Endothelial cell of umbilical vein (primary cell): ENCODE measurements at regions not wholly inside any gene's neighbourhood (a gene's known extent, or its start where the extent isn't known, plus 50 kb on each side); places are given as distances from the start of the nearest gene placed in this dataset.

Source experiments
- BruUV-seq: library from RNA; stranded (reverse); fragments of 400-500 nt; replicated peaks from 2 replicates; lab custom pipeline; 2021; lab: Mats Ljungman, UMichigan
- CTCF ChIA-PET: fragments of 300-600, 350-600 bp; sonication (Branson Sonifier 250); formaldehyde crosslinking; loops from one replicate; lab custom pipeline; 2021; ENCODE audit warnings: antibody characterized with exemption, inconsistent platforms; lab: Charles Lee
- POLR2A ChIA-PET: fragments of 300-600, 350-600 bp; sonication (Branson Sonifier 250); formaldehyde crosslinking; loops from one replicate; lab custom pipeline; 2021; ENCODE audit warnings: antibody characterized with exemption, inconsistent platforms; lab: Charles Lee
- DNase-seq: peaks from one replicate; pipeline ENCODE4 v3.0.0-alpha.2; 2011; ENCODE audit warnings: low read depth, low spot score
- FAIRE-seq: peaks from 2 replicates; lab custom pipeline; 2011; peaks lifted over from hg19 to GRCh38; lab: Jason Lieb, UNC
- H2AFZ ChIP-seq: 2 replicates; pipeline ENCODE4 v1.6.0; 2012; ENCODE audit warnings: low read depth, low read length, control low read depth, inconsistent platforms
- H3K27ac ChIP-seq: 2 replicates; pipeline ENCODE4 v1.5.1; 2011; ENCODE audit warnings: low read depth, mild to moderate bottlenecking, control low read depth, low read length, moderate library complexity; ENCODE audit not compliant: insufficient read depth
- H3K27me3 ChIP-seq, 2 experiments: 2 replicates each; pipeline versions ENCODE4 v1.6.0 to v1.6.1; 2011; ENCODE audit warnings: low read length in 2 of 2, mixed read lengths in 1 of 2; ENCODE audit not compliant: control insufficient read depth in 2 of 2, insufficient read depth in 2 of 2
- H3K36me3 ChIP-seq, 2 experiments: 2 replicates in 1 of 2; 3 replicates in 1 of 2; pipeline ENCODE4 v1.5.1; 2011; ENCODE audit warnings: low read length in 2 of 2, mild to moderate bottlenecking in 1 of 2, moderate library complexity in 1 of 2; ENCODE audit not compliant: control insufficient read depth in 2 of 2, insufficient read depth in 2 of 2; ENCODE audit errors: extremely low read depth in 1 of 2
- H3K4me1 ChIP-seq: 3 replicates; pipeline ENCODE4 v1.5.1; 2011; ENCODE audit warnings: mild to moderate bottlenecking, low read length; ENCODE audit not compliant: control insufficient read depth, insufficient read depth; ENCODE audit errors: extremely low read depth
- H3K4me2 ChIP-seq: 2 replicates; pipeline ENCODE4 v1.6.1; 2011; ENCODE audit warnings: low read length, control low read depth, mixed read lengths; ENCODE audit not compliant: insufficient read depth
- H3K4me3 ChIP-seq, 3 experiments: fragments of 200-600 bp in 1 of 3; sonication (generic), shearing (Covaris generic) in 1 of 3; replicated peaks in 1 of 3; 2 replicates each; pipeline ENCODE4 v1.5.1; 2011 to 2016; ENCODE audit warnings: control low read depth in 3 of 3, low read length in 3 of 3, mild to moderate bottlenecking in 2 of 3, inconsistent platforms in 1 of 3, low read depth in 1 of 3, moderate library complexity in 1 of 3; ENCODE audit not compliant: insufficient read depth in 1 of 3
- H3K79me2 ChIP-seq: 2 replicates; pipeline ENCODE4 v1.6.0; 2012; ENCODE audit warnings: low read length, inconsistent platforms; ENCODE audit not compliant: control insufficient read depth, insufficient read depth
- H3K9ac ChIP-seq: replicated peaks from 2 replicates; pipeline ENCODE3; 2011; ENCODE audit warnings: low read length, control low read depth; ENCODE audit not compliant: insufficient read depth; ENCODE audit errors: extremely low read depth
- H3K9me1 ChIP-seq: replicated peaks from 3 replicates; pipeline ENCODE4 v1.6.0; 2011; ENCODE audit warnings: mild to moderate bottlenecking, low read length; ENCODE audit not compliant: control insufficient read depth, insufficient read depth; ENCODE audit errors: extremely low read depth
- H3K9me3 ChIP-seq: replicated peaks from 2 replicates; pipeline ENCODE4 v1.5.1; 2012; ENCODE audit warnings: low read length, inconsistent platforms; ENCODE audit not compliant: control insufficient read depth, insufficient read depth
- H4K20me1 ChIP-seq: replicated peaks from 2 replicates; pipeline ENCODE3; 2011; ENCODE audit warnings: mild to moderate bottlenecking, low read length; ENCODE audit not compliant: control insufficient read depth, insufficient read depth; ENCODE audit errors: extremely low read depth
- CTCF ChIP-seq, 2 donors: IDR thresholded peaks; 1 replicate in 1 of 2; 2 replicates in 1 of 2; pipeline ENCODE4 v1.5.1; 2011; ENCODE audit warnings: low read length in 2 of 2, mild to moderate bottlenecking in 2 of 2, moderate library complexity in 2 of 2, control low read depth in 1 of 2, inconsistent platforms in 1 of 2, low read depth in 1 of 2; ENCODE audit not compliant: insufficient read depth in 1 of 2; ENCODE audit errors: extremely low read depth in 1 of 2
- EZH2 ChIP-seq: IDR thresholded peaks from 2 replicates; pipeline ENCODE4 v1.6.1; 2012; ENCODE audit warnings: borderline replicate concordance, low read depth, mild to moderate bottlenecking, moderate library complexity, low read length, inconsistent platforms; ENCODE audit not compliant: severe bottlenecking
- FOS ChIP-seq: IDR thresholded peaks from 2 replicates; pipeline ENCODE4 v1.6.1; 2011; ENCODE audit warnings: mild to moderate bottlenecking, low read length, moderate library complexity, borderline replicate concordance; ENCODE audit not compliant: insufficient read depth
- GATA2 ChIP-seq: IDR thresholded peaks from 2 replicates; pipeline ENCODE4 v1.7.0; 2011; ENCODE audit warnings: low read depth, mild to moderate bottlenecking, moderate library complexity, mixed read lengths, low read length; ENCODE audit not compliant: insufficient read length, insufficient read depth
- JUN ChIP-seq: IDR thresholded peaks from 2 replicates; pipeline ENCODE4 v1.6.1; 2011; ENCODE audit warnings: borderline replicate concordance, low read depth; ENCODE audit not compliant: insufficient read length, insufficient read depth
- MYC ChIP-seq: IDR thresholded peaks from one replicate; pipeline ENCODE4 v1.6.1; 2011; ENCODE audit warnings: mild to moderate bottlenecking, low read depth, low read length
- POLR2A ChIP-seq: IDR thresholded peaks from 2 replicates; pipeline ENCODE4 v1.6.1; 2012; ENCODE audit warnings: low read depth, mild to moderate bottlenecking, control low read depth, low read length
- POLR2AphosphoS5 ChIP-seq: IDR thresholded peaks from 2 replicates; pipeline ENCODE4 v1.6.1; 2012; ENCODE audit warnings: low read depth, mild to moderate bottlenecking, control low read depth, low read length, moderate library complexity; ENCODE audit not compliant: insufficient read depth
- dilution Hi-C: fragments of 300-500 bp; cut with MboI; formaldehyde crosslinking; loops from one replicate; pipeline ENCODE4 v1.15.0; 2019; ENCODE audit warnings: low sequenced_read_pairs; ENCODE audit not compliant: extremely low pct_ligation_motif_present
- intact Hi-C: fragments of 100-400 bp; cut with micrococcal nuclease; formaldehyde crosslinking; loops from one replicate; pipeline ENCODE4 v1.10.0; 2022

- ChIA-PET POLR2A (no interaction called here), CTCF (no interaction called here)
- no peak overlapping the region for H3K9ac ChIP-seq
- no peak overlapping the region for H3K27ac ChIP-seq
- no peak overlapping the region for H2AFZ ChIP-seq
- H3K27me3 ChIP-seq = peaks cover 9 to 19% of the 10 kb centered on the region in 2 experiments
- no peaks in the 10 kb centered on the region for H3K36me3 ChIP-seq
- no peak for TF ChIP-seq JUN
- TF ChIP-seq POLR2AphosphoS5 = no peak
- TF ChIP-seq CTCF (IDR thresholded peaks at IDR 0.05; ENCODE audit: extremely low read depth in 1 of 2, insufficient read depth in 1 of 2, low read depth in 1 of 2, low read length in 2 of 2) = no peak
- FAIRE-seq = no peak
- intact Hi-C loops (no loop called here), dilution Hi-C loops (no loop called here)
- H3K4me2 ChIP-seq = no peak overlapping the region
- H3K4me1 ChIP-seq = no peaks in the 10 kb centered on the region
- no peaks in the 10 kb centered on the region for H3K79me2 ChIP-seq
- H3K9me3 ChIP-seq = no peaks in the 10 kb centered on the region
- no peak for DNase-seq
- no TSS peak for BruUV-seq
- no peak overlapping the region for H3K4me3 ChIP-seq
- no peaks in the 10 kb centered on the region for H3K9me1 ChIP-seq
- H4K20me1 ChIP-seq = no peaks in the 10 kb centered on the region
These were observed 128.3 kb upstream of the VEPH1 start for GRCh38 chr3:157631478-157631877.

DNA sequence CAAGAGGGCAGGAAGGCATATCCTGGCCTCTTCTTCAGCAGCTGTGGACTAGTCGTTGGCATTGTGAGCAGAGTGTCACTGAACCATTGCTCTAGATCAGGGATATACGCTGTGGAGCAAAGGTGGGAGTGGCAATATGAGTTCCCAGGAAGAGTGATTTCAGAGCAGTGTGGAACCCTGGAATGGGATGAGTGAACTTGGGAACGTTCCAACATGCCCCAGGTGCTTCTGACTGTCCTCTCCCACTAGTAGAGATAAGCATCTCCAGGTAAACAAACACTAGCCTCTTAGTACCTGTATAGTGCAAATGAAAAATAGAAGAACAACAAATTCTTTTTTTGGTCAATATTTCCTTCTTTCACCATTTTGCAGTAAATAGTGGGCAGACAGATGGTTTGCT is 123.6 kb upstream of the VEPH1 start:
- CTCF ChIA-PET = no interaction called here

More for the DNA sequence above, 123.6 kb upstream of the VEPH1 start:
- no TSS peak for BruUV-seq
- no peak for TF ChIP-seq POLR2AphosphoS5
- no peak for TF ChIP-seq JUN
- TF ChIP-seq EZH2 = no peak
- TF ChIP-seq POLR2A = no peak
- no peak for TF ChIP-seq FOS
- no peak for TF ChIP-seq GATA2
- no peak for TF ChIP-seq MYC
- no peak for TF ChIP-seq CTCF (IDR thresholded peaks at IDR 0.05; ENCODE audit: extremely low read depth in 1 of 2, insufficient read depth in 1 of 2, low read depth in 1 of 2, low read length in 2 of 2)
- Histone ChIP-seq H3K79me2 (no peaks in the 10 kb centered on the region), H3K9ac (no peak overlapping the region), H3K9me1 (no peaks in the 10 kb centered on the region), H4K20me1 (no peaks in the 10 kb centered on the region), H2AFZ (no peak overlapping the region), H3K27me3 (peaks cover 12 to 43% of the 10 kb centered on the region in 2 experiments), H3K9me3 (no peaks in the 10 kb centered on the region), H3K4me2 (no peak overlapping the region), H3K4me3 (no peak overlapping the region), H3K4me1 (no peaks in the 10 kb centered on the region), H3K27ac (no peak overlapping the region), H3K36me3 (no peaks in the 10 kb centered on the region)
- POLR2A ChIA-PET = no interaction called here
- intact Hi-C loops (no loop called here), dilution Hi-C loops (no loop called here)
- FAIRE-seq (no peak), DNase-seq (no peak)
